Fibroblast of skin of abdomen (primary cell): ENCODE measurements at regions not wholly inside any gene's neighbourhood (a gene's known extent, or its start where the extent isn't known, plus 50 kb on each side); places are given as distances from the start of the nearest gene placed in this dataset.
A peak's percentile ranks its signal among the peaks of the same experiment; 100 is the strongest.

ENCODE experiments used
- DNase-seq: peaks from one replicate; pipeline ENCODE4 v3.0.0-alpha.2; 2013

DNA sequence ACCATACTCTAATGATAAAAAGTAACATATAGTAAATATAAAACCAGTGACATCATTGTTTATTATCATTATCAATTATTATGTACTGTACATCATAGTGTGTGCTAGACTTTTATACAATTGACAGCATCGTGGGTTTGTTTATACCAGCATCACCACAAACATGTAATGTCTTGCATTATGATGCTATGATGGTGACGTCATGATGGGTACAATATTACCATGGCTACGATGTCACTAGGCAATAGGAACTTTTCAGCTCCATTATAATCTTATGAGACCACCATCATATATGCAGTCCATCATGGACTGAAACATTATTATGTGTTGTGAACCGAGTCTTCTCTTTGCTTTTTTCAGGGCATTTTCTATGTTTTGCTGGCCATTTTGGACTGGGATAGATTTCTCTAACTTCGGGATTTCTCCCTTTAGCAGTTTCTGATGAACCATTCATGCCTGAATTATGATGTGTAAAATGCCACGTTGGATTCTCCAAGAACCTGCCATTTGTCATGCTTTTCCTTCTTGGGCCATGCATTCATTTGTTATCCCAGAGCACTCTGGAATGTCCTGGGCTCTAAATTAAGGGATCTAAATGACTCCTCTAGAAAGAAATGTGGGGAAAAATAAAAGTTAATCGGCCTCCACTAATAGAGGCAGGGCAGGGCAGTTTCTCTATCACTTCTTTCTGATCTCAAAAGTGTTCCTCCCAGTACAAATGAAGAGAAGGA lies 325.6 kb upstream of the TNP1 start:
- DNase-seq, result peak; percentile 28

DNA sequence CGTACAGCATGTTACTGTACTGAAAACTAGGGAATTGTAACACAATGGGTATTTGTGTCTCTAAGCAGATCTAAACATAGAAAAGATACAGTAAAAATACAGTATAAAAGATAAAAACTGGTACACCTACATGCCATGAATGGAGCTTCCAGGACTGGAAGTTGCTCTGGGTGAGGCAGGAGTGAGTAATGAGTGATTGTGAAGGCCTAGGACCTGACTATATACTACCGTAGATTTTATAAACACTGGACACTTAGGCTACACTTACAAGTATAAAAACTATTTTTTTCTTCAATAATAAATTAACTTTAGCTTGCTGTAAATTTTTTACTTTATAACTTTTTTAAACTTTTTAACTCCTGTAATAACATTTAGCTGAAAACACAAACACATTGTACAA lies 324.4 kb upstream of the TNP1 start:
- DNase-seq, result no peak

DNA sequence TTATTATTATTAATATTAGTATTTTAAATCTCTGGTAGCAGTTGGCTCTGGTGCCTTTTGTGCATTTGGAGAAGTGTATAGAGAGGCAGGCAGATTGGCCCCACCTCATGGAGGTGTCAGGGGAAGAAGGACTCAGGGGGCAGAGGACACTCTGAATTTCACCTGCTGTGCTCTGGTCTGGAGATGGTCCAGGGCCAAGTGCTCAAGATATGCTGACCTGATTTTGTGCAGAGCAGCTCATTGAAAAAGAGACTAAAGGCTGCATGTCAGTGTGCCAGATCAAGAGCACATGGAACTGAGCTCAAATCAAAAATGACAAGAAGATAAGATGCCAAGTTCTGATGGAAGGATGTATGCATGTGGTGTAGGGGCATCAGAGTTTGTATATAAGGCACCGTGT lies 323.6 kb upstream of the TNP1 start:
- no peak for DNase-seq

DNA sequence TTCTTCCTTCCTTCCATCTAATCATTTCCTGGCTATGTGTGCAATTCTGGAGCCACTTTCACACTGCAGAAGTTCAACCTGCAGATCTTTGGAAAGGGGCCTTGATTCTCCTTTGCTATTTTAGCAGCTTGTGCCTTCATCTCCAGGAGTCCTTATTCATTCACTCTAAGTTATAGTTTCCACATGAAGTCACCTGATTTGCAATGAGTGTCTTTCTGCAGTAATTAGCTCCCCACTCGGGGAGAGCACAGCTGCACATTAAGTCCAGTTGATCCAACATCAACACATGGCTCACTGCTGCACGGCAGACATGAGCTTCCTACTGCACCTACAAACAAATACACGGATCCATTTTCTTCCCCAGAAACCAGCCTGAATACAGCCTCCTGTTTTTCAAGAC lies 323.1 kb upstream of the TNP1 start:
- no peak for DNase-seq

DNA sequence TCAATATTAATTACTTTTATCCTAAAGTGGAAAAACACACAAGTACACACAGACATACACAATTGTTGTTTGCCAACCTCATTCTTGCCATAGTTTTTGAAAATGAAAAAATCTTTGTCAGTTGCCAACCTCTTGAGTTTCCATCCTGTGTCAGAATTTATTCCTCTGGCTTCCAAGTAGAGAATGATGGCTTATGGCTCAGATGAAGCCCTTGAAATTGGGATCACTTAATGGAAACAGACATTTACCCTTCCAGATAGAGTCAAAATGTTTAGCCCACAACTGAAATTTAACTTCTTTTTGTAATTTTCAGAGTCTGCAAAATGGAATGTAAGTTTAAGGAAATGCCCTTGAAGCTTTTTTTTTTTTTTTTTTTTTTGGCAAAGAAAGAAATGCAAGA lies 321.6 kb upstream of the TNP1 start:
- no peak for DNase-seq

DNA sequence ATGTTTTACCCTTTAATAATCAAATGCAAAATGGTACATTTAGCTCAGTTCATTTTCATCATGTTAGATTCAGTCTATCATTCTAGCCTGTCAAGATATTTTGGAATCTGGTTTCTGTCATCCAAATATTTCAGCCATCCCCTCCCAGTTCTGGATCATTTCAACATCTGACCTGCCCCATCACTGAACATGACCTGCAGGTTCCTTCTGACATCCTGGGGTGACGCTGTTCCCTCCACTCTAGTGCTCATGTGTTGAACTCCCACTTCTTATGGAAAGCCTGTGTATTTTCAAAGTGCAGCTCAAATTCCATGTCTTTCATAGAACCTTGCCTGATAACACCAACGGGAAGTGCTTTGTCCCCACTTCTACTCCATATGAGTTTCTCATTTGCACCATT lies 320.0 kb upstream of the TNP1 start:
- DNase-seq, result no peak

DNA sequence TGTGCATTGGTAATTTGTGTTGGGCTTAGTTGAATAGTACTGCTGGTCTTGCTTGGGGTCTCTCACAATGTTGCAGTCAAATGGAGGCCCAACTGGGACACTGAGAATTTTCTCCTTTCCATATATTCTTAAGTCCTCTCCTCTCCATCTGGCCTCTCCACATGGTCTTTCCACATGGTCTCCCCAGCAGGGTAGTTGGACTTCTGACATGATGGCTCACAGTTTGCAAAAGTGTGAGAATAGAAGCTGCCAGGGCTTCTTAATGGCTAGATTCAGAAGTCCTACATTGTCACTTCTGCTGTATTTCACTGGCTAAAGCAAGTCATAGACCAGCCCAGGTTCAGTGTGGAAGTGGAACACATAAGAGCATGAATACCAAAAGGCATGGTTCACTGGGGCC lies 318.5 kb upstream of the TNP1 start:
- DNase-seq, result no peak

DNA sequence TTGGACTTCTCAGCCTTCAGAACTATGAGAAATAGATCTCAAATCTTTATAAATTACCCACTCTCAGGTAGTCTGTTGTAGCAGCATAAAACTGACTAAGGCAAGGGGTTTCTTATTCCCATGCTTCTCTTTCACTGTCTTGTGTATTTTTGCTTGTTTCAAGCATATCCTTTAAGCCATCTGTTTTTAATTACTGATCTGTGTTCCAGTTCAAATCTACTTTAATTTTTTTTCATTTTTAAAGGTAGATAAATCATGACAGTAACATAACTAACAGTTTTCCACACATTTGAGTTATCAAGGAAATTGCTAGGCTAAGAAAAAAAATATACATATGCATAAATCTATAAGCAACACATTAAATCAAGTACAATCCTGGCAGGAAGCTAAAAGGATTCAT lies 317.9 kb upstream of the TNP1 start:
- DNase-seq, result peak; percentile 44

DNA sequence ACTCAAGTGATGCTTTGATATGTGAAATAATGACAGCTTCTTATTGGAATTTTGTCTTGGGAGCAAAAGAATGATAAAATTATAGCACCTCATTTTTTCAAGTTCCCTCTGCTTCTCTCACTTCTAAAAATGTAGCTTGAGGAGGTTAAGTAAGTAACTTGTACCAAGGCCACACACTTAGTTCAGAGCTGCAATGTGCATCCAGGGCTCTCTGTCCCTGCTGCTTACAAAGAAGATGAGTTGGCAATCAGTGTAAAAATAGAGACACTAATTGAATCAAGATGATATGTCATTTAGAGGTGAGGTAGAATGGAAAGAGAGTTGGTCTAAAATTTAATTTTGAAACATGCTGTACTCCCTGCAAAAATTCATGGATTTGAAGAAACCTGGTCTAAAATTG lies 312.0 kb upstream of the TNP1 start:
- DNase-seq, result peak; percentile 60

DNA sequence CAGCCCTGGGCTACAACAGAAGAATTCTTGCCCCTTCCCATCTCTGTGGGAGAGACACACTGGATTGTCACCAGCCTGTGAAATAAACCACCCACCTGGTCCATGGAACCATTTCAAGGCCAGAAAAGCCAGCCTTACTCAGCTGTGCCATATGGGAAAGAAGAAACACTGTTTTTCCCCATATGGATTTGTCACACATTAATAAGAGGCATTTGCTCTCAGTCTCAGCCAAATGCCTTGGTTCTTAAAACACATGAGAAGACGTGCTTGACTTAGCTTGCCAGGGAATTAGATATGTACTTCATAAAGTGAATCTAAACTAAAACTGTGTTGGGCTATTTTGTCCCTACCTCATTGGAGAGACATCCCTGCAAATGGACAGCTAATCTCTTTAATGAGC lies 308.6 kb upstream of the TNP1 start:
- no peak for DNase-seq

DNA sequence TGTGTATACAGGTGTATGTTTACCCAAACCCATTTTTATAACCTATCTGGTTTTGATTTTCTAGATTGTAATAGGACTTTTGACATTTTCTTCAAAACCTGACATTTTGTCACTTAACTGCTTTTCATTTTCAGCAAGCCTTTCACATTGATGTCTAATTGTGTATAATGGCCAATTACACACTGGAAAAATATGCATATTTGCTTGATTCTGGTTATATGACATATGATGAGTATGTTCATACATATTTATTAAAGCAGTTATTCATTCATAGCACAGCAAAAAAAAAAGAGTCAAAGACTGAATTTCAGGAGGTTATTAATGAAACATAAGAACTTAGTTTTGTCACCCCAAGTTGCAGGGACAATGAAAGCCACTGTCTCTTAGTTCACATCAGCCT lies 307.7 kb upstream of the TNP1 start:
- peak; percentile 46 for DNase-seq

DNA sequence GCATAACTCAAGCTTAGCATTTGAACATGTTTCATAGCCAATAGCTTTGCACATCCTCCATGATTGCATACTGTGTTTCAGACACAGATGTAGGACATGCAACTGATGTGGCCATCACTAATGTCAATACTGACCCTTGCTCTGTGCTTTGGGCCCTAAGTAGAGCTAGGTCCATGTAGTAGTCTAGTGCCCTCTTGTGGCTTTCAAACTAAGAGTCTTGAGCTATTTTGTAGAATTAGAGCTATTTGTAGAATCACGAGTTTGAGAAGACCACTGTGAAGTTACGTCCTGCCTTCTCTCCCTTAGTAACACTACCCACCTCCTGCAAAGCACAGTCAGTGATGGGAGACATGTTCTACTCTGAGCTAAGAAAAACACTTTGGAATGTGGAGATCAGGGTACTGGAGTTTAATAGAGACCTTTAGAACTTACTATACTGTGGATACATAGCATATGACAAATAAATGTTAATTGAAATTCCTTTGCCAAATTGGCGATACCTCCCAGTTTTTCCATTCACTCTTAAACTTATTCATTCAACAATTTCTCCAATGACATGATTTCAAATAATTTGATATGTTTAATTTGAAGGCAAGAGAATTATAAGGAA lies 306.5 kb upstream of the TNP1 start:
- DNase-seq, result peak; percentile 46

DNA sequence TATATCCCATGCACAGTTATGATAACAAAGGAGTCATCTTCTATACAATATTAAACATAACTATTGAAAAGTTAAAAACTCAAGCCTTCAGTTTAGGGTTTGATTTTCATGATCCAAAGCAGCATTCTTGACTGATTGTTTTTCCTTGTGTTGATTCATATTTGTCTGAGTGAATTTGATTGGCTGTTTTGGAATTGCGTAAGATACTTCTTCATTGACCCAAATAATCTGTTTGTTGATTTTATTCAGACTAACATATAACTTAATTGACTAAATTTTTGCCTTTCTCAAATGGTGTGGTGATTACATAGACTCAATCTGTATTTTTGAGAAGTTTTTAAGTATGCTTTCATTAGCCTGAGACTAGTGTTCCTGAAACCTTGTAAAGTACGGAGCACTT lies 305.7 kb upstream of the TNP1 start:
- DNase-seq, result no peak

DNA sequence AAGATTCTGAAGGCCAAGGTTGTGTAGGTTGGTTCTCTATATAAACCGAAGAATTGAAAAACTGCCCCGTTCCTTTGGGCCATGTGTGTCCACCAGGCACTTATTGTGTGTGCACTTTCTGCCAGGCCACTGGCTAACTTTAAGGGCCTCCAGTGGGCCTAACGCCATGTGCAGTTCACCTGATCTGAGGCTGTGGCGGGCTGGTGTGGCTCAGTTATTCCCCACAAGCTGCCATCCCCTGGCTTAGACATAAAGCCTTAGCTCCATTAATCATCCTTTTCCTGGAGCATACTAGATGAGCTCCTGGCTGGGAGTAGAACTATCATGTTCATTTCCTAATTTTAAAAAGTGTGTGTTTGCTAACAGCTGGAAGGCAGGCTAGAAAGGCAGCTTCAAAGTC lies 304.1 kb upstream of the TNP1 start:
- no peak for DNase-seq

DNA sequence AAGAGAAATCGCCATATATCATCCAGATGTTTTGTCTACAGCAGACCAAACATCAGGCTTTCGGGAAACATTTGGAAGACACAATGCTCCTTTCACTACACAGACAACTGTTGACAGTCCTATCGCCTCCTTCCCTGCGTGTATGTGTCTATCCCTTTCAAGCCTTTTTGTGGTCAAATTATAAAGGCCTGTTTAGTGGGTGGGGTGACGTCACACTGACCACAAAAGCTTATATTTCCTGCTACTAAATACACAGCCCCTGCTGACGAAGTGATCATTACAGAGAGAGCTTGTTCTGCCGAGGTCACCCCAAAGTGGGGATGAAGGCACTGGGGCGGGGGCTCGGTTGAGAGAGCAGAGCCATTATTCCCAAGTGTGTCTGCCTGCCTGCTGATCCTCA lies 302.7 kb upstream of the TNP1 start:
- peak; percentile 96 for DNase-seq

DNA sequence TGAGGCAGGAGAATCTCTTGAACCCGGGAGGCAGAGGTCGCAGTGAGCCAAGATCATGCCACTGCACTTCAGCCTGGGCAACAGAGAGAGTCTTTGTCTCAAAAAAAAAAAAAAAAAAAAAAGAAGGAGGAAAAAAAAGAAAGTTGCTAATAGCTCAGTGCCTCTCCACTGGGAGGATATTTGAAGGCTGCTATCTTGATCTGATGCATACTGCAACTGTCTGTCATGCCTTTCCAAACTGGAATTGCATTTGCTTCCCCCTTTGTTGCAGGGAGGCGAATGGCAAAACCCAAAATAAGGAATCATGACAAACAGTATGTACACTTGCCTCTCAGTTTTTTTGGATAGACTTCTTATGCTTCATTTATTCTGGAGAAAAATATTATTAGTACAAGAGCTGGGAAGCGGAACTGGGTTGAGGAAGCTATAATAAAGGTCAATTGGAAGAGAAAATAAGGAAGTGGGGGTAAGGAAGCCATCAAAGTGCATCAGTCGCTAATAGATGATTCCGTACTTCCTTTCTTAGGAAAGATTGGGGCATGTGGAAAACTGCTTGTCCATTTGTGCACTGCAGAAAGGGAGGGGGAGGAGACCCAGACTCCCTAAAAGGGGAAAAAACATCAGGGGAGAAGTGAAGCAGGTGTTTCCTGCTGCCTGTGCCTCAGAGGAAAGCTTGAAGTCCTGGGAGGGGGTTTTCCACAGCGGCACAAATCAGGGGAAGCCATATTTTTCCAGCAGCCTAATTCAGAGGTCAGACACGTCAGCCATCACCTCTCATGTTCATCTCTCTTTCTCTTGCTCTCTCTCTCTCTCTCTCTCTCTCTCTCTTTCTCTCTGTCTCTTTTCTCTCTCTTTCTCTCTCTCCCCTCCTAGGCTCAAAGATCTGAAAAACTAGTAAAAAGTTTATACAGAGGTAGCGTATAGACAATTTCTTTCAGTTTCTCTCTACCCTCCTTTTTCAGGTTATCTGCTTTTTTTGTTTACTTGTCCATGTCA lies 301.4 kb upstream of the TNP1 start:
- DNase-seq, result no peak

DNA sequence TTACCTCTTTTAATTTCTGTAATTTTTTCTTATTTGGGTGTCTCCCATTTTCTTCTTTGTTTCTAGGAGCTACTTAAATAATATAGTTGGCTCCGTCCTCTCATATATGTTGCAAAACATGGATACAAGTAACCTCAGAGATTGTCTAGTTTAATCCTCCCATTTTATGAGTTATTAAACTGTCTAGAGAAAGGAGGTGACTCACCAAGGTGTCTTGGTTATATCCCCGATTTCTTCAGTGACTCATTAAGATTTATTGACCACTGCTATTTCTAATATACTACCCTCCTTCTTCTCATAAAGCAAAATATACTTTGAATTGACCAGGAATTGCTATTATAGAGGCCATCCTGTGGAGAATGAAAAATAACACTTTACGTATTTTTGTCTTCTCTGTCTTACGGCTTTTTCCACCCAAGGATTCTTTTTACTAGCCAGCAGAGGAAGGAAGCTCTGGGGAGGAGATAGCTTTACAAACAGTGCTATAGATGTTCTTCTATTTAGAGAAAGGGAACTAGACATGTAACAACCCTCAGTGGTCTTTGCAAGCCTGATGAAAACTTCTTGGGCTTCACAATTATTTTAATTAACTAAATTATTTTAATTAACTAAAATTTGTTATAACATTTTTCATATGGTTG lies 300.4 kb upstream of the TNP1 start:
- DNase-seq, result peak; percentile 87

DNA sequence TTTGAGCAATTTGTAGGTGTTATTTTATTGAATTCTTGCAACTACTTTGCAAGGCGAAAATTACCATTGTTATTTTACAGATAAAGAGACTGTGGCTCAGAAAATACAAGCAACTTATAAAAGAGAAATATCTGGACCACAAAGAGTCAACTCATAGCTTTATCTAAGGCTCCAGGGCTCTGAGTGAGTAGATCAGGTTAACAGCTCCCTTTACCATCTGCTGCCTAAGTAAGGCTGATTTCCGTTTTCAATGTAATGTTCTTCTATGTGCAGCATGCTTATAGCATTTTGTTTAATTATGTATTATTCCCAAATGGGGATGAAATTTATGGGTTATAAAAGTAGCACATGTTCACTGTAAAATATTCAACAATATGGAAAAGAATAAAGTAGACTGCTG lies 299.1 kb upstream of the TNP1 start:
- no peak for DNase-seq

DNA sequence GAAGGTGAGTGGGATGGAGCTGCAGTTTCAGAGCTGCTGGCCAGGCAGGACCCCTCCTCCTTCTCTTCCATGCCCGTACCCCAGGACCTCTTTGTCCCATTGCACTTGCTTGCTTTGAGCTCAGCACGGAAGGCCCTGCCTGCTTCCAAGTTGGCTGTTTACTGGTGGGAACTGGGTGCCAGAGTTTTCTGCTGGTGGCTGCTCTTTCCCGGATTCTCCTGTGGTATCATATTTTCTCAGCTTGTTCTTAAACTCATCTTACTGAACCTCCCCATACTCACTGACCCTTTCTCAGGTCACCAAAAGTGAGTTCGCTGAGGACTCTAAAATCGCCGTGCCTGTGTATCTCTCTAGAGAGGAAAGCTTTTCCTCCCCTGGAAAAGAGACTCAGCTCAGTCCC lies 297.7 kb upstream of the TNP1 start:
- DNase-seq, result no peak

DNA sequence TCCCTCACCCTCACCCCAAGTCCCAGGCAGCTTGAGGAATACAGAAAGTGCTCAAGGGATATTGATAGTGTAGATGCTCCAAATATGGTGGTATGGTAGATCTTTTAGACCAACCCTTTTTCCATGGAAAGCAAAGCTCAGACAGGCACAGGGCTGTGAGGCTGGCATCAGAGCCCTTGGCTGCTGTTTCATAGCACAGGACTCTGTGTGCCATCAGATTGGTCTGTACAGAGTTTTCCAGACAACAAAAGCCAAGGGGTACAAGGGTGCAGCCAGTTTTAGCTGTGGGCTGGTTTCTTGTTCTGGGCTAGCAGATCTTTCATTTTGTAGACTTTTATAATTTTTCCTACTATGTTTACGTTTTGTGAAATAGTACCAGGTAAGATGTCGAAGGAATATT lies 296.9 kb upstream of the TNP1 start:
- DNase-seq, result no peak

DNA sequence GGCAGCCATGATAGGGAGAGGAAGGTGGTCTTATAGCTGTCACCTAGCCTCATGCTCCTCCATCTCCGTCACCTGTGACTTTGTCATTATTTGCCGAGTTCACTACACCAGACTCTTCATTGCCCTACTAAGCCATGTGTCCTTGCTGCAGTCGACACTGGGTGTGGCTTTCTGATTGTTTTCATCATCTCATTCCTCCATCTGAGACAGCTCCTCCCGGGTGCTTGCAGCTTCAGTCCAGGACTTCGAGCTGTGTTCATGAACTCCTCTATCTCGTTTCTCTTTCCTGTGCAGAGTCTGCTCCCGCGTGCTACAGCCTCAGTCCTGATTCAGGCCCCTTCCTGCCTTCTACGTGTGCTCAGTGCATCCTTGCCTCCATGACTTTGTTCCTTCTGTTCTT lies 295.1 kb upstream of the TNP1 start:
- DNase-seq, result no peak

DNA sequence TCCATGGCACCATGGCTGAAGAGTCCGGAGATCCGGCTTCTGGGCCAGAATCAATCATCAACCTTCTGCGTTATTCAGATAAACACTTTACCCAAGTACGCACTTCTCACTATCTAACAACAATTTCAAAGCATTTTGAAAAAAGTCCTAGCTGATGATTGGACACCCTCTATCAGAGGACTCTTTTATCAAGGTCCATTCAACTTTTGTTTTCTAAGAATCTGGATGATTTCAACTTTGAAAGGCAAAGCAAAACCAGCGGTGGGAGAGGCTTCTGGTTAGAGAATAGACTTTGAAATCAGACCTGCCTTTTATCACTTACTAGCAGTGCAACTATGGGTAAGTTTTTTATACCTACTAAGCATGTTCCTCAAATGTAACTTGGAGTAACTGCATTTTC lies 293.6 kb upstream of the TNP1 start:
- DNase-seq, result no peak

DNA sequence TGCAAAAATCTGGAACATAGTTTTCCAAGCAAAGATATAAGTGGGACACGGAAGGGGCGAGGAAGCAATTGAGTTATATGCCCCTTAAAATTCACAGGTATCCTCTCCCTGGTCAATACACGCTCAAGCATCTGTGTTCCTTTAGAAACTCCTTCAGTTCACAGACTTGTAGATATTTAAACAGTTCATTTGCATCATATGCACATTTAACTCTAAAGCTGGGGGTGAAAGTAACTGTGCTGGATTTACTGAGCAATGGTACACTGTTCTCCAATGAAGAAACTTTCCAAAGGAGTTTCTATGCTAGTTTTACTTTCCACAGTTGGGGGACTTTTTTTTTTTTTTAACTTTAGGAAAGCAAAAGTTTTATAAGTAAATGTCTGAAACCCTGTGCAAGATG lies 293.0 kb upstream of the TNP1 start:
- DNase-seq, result no peak
